Fibroblast of the aortic adventitia (primary cell): ENCODE measurements at regions not wholly inside any gene's neighbourhood (a gene's known extent, or its start where the extent isn't known, plus 50 kb on each side); places are given as distances from the start of the nearest gene placed in this dataset.

Experiments
- DNase-seq: peaks from one replicate; pipeline ENCODE4 v3.0.0-alpha.2; 2010; ENCODE audit warnings: low read depth
- H3K4me3 ChIP-seq: 2 replicates; pipeline ENCODE4 v1.5.1; 2011; ENCODE audit warnings: low read depth, mild to moderate bottlenecking, control low read depth, low read length, moderate library complexity
- TF ChIP-seq, protein P1 (sequence below): IDR thresholded peaks from 2 replicates; pipeline ENCODE4 v1.5.1; 2011; ENCODE audit warnings: mild to moderate bottlenecking, low read length, control low read depth, inconsistent platforms; ENCODE audit not compliant: insufficient read depth

DNA sequence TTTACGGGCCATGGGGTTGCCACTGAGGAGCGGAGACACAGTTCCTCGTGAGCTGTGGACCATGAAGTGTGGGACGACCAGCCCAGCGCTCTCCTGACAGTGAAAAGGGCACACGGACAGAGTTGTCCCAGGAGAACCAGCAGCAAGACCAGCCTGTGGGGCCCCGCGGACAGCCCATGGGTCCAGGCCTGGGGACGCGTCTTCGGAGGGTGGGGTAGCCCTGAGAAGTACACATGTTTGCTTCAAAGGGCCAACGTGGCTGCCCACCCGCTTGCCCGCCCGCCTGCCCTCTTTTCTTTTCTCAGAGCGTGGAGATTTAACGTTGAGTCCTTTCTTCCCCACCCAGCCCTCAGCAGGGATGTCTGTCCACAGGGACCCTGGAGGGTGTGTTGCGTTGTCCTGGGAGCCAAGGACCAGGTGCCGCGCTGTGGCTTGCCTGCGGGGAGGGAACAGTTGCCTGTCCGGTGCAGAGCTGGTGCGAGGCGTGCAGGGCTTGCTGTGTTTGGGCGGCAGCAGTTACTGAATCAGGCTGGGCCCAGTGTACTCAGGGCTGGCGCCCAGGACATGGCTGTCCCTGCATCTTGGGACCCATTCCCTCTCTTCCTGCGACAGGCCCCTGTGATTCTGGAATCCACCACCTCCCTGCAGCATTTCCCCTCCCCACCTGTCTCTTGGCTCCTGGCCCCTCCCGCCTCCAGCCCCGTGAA lies 120.1 kb upstream of the HDAC4 start:
- H3K4me3 ChIP-seq, result no peak overlapping the region
- DNase-seq, result no peak
- TF ChIP-seq, protein P1, sequence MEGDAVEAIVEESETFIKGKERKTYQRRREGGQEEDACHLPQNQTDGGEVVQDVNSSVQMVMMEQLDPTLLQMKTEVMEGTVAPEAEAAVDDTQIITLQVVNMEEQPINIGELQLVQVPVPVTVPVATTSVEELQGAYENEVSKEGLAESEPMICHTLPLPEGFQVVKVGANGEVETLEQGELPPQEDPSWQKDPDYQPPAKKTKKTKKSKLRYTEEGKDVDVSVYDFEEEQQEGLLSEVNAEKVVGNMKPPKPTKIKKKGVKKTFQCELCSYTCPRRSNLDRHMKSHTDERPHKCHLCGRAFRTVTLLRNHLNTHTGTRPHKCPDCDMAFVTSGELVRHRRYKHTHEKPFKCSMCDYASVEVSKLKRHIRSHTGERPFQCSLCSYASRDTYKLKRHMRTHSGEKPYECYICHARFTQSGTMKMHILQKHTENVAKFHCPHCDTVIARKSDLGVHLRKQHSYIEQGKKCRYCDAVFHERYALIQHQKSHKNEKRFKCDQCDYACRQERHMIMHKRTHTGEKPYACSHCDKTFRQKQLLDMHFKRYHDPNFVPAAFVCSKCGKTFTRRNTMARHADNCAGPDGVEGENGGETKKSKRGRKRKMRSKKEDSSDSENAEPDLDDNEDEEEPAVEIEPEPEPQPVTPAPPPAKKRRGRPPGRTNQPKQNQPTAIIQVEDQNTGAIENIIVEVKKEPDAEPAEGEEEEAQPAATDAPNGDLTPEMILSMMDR, result no peak

DNA sequence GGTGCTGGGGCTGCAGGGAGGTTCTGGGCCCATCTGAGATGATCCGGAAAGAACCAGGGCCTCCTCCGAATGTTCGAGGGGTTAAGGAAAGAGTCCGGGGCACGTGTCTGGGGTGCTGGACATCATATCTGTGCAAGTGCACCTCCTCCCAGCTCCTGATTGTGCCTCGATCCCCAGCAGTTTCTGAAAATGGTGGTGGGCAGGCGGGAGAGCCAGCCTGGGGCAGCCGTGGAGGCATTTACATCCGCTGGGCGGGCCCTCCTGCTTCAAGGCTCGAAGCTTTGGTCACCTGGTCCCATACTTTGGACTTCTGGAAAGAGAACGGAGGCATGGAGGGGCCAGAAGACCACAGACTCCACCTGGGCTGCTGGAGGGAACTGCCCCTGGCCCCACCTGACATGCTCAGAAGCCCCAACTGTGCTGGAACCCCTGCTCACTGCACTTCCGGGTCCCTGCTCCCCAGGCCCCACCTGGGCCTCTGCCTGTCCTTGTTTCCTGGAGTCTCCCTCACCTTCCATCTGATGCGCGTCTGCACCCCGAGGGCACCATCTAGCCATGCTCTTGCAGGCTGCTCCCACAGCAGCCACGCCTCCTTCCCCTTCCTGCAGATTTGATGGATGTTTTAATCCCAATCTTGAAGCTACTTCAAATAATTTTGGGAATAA lies 119.2 kb upstream of the HDAC4 start:
- TF ChIP-seq, protein P1, result no peak
- H3K4me3 ChIP-seq, result no peak overlapping the region
- DNase-seq, result no peak

DNA sequence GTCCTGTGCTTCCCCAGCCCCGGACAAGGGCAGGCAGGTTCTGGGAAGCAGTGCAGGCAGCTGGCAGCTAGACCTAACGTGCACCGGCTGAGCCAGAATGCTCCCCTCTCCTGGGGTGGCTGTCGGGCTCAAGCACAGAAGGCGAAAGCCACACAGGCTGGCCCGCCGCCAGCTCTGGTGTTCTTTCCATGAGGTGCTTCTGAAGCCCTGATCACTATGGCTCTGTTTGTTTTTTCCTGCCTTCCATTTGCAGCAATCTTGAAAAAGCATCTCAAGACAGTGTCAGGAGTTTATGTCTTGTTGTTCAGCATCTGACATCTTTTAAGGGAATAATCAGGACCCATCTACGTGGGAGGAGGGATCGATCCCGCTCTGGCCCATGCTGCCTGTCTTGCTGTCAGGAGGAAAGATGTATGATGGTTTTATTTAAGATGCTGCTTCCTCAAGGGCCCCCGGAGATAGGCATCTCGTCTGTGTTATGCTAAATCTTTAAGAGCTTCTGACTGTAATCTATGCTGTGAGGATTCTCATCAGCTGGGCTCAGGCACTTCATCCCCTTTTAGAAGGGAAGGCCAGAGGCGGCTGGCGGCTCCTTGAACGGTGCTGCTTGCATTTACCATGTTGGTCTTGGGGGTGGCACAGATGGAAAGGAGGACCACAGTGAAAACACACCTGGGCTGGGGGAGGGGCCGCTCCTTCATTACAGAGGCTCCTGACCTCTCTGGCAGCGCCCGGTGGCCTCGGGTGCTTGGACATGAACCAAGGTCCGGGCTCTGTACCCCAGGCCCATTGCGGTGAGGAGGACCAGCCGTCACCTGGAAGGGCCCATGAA lies 118.5 kb upstream of the HDAC4 start:
- no peak for DNase-seq

DNA sequence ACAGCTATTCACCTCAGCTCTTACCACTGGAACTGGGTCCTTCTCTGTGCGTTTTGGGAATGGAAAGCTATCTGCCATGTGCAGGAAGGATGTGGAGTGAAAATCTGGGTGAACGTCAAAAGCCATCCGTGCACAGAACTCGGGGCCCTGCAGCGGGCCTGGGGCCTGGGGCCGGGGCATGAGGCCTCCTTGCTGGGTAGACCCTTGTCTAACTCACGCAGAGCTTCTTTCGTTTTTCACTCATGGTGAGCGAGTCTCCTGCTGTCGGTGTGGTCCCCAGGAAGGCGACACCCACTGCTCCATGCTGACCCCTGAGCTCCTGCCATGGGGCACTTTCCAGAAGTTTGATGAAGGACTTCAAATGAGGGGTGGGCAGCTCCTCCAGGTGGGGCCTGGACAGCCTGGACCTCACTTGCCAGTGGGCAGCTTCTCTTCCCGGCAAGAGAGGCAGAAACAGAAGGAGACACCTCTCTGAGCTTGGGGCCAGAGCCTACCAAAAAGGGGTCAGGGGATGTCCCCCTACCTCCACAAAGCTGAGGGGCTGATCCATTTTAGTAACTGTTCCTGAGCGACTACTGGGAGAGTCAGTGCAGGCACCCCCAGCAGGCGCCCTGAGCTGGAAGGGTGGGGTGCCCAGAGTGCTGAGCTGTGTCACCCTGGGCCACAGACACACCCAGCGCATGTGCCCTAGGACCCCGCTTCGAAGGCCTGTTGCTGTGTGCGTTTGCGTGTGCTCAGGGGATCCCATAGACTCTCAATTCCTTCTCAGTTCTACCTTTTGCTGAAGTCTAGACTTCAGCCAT lies 117.7 kb upstream of the HDAC4 start:
- TF ChIP-seq, protein P1, result no peak
- H3K4me3 ChIP-seq, result no peak overlapping the region
- DNase-seq, result no peak

More for the DNA sequence above, 118.5 kb upstream of the HDAC4 start:
- TF ChIP-seq, protein P1, result no peak
- H3K4me3 ChIP-seq, result no peak overlapping the region

DNA sequence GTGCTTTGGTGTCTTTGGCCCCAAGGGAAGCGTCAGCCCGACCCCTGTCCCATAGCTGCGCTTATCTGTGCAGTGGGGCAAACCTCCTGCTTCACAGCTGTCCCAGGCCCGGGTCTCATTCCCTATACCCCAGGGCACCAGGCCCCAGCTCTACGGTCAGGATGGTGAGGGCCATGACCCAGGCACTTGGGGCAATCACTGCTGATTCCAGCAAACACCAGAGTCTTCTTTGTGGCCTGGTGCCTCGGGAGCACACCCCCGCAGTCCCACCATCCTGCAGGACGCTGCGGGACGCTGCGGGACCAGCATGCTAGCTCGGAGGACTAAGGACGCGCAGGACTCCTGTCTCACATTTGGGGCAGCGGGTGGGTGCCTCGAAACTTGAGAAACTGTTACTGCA lies 116.9 kb upstream of the HDAC4 start:
- no peak overlapping the region for H3K4me3 ChIP-seq

DNA sequence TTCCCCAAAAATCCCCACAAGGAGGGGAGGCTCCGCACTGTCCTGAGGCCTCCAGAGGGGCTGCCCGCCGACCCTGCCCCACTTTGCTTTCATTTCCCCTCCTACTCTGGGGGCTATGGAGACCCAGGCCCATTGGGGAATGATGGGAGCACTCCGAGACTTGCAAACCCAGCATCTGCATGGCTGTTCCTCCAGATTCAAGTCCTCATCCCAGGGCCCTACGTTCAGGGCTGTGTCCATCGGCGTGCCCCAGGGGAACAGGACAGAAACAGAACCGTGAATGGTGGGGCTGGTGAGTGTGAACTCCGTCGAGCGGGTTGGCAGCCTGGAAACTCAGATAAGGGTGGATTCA lies 116.1 kb upstream of the HDAC4 start:
- TF ChIP-seq, protein P1, result no peak
- no peak overlapping the region for H3K4me3 ChIP-seq
- DNase-seq, result no peak

More for the DNA sequence above, 116.9 kb upstream of the HDAC4 start:
- TF ChIP-seq, protein P1, result no peak
- DNase-seq, result no peak
